AG09309 (cell line): ENCODE measurements at regions not wholly inside any gene's neighbourhood (a gene's known extent, or its start where the extent isn't known, plus 50 kb on each side); places are given as distances from the start of the nearest gene placed in this dataset.

Experiments used
- DNase-seq: peaks from one replicate; pipeline ENCODE4 v3.0.0-alpha.2; 2010; ENCODE audit warnings: low read depth
- H3K4me3 ChIP-seq: 2 replicates; pipeline ENCODE4 v1.5.1; 2011; ENCODE audit warnings: mild to moderate bottlenecking, low read depth, low read length, moderate library complexity; ENCODE audit not compliant: control insufficient read depth
- TF ChIP-seq, protein P1 (sequence below): IDR thresholded peaks from 2 replicates; pipeline ENCODE4 v1.5.1; 2011; ENCODE audit warnings: mild to moderate bottlenecking, low read depth, low read length, inconsistent platforms; ENCODE audit not compliant: insufficient read depth, control insufficient read depth; ENCODE audit errors: missing control alignments

DNA sequence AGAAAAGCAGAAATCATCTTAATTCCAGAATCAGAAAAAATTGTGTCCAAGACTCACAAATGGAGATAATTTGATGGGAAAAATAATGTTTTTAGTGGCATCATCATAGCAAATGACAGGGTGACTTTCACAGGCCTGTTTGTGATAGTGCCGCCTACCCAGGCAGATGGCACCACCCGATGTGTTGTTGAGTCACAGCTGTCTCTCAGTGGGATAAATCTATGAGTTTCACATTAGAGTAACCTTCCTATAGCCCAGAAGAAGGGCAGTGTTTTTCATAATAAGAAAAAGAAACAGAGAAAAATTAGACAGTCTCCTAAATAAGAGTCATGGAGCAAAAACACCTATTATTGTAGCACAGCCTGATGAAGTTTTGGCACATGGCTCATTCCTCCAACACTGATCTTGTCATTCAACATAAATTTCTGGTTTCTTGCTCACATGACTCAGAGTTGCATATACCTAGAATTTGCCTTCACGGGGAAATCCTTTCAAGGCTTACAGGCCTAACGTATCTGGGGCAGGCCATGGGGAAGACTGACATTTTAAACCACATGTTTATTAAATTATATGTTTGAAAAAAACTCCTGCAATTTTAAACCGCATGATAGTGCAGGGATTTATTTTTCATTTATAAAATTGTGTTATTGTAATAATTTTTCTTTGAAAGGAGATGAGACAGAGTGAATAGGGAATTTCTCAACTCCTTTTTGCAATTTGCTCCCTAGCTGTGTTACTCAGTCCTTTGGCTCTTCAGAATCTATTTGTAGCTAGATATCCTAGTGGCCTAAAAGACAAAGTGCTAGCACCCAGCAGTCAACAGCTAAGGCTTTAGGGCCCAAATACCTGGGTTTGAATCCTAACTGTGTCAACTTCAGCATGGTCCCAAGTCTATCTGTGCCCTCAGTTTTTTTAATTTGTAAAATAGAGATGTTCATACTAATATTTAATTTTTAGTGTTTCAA is 393.7 kb downstream of the NDFIP2 start:
- H3K4me3 ChIP-seq, result no peak overlapping the region
- DNase-seq, result no peak
- TF ChIP-seq, protein P1, sequence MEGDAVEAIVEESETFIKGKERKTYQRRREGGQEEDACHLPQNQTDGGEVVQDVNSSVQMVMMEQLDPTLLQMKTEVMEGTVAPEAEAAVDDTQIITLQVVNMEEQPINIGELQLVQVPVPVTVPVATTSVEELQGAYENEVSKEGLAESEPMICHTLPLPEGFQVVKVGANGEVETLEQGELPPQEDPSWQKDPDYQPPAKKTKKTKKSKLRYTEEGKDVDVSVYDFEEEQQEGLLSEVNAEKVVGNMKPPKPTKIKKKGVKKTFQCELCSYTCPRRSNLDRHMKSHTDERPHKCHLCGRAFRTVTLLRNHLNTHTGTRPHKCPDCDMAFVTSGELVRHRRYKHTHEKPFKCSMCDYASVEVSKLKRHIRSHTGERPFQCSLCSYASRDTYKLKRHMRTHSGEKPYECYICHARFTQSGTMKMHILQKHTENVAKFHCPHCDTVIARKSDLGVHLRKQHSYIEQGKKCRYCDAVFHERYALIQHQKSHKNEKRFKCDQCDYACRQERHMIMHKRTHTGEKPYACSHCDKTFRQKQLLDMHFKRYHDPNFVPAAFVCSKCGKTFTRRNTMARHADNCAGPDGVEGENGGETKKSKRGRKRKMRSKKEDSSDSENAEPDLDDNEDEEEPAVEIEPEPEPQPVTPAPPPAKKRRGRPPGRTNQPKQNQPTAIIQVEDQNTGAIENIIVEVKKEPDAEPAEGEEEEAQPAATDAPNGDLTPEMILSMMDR, result no peak

DNA sequence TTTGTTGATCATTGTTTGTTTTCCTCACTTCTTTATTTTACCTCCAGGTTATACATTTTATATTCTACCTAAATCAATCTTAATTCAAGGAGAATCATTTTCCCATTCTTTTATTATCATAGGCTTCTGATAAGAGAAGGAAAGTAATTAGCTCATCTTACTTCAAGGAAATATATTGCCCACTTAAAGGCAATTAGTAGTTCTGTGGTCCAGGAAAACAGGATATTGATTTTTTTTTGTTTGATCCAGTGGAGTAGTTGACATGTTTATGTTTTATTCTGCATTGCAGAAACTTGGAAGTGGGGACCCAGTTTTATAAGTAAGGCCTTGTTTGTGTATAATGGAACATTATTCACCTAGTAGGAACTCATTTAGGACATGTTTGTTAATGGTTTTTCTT is 390.6 kb downstream of the NDFIP2 start:
- TF ChIP-seq, protein P1, result no peak
- H3K4me3 ChIP-seq, result no peak overlapping the region

DNA sequence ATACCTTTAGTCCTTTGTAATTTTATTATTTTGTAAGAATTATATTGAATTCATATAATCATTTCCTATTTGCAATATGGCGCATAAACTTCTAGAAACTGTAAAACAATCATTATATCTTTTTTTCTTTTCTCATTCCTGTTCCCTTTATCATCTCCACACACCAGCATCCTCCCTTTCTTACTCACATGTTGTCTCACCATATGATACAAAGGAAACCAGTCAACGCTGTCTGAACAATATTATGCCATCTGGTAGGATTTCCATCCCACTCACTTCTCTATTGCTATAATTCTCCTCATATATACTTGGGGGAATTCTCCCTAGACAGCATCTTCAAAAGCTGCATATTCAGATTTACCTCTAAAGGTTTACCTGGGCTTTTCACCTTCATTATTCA is 389.8 kb downstream of the NDFIP2 start:
- TF ChIP-seq, protein P1, result no peak
- DNase-seq, result no peak
- no peak overlapping the region for H3K4me3 ChIP-seq

More for the DNA sequence above, 390.6 kb downstream of the NDFIP2 start:
- DNase-seq, result no peak

DNA sequence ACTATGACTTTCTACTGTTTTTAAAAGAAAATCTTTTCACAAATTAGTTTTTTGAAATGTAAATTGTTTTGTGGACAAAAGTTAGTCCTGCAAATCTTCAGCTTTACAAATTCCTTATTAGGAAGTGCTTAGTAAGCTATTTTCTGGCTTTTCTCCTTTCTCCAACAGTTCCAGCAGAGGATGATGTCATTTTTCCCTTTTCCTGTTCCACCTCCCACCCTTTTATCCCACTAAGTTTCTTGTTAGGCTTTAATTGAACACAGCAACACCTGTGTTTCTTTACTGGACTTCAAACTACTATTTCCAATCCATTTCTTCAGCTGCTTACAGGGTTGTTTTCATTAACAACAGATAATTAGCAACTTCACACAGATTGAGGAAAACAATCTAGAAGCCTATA is 389.2 kb downstream of the NDFIP2 start:
- TF ChIP-seq, protein P1, result no peak
- H3K4me3 ChIP-seq, result no peak overlapping the region
- DNase-seq, result no peak

DNA sequence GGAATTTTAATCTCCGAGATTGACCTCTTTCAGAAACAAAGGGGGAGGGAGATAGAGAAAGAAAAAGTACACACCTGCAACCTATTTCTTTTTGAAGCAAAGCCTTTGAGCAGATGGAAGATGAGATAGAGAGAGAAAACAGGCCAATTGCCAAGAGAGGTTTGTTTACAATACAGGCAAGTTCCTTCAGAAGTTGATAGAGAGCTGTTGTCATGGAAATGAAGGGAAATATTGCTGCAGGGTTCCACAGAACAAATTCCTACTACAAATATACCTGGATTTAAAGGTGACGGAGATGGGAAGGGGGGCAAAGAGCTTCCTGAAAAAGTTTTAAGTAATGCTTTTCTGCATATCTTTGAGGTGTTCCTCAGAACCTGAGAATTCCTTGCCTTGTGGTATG is 388.4 kb downstream of the NDFIP2 start:
- TF ChIP-seq, protein P1, result no peak
- no peak overlapping the region for H3K4me3 ChIP-seq
- DNase-seq, result no peak

DNA sequence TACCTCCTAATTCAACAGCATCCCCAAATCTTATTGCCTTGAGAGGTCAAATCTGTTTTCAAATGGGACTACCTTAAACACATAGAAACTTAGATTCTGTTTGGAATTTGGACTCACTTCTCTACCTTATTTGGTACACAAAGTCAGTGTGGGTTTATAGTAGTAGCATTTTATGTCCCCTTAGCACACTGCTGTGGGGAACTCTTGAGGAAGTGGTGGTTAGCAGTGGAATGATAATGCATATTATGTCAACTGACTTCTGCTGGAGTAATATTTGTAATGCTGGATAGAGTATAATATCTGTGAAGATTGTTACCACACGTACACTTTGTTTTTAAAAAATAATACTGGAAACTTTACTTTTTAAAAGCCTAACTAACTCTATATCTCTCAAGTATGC is 386.3 kb downstream of the NDFIP2 start:
- TF ChIP-seq, protein P1, result no peak
- no peak for DNase-seq
- H3K4me3 ChIP-seq, result no peak overlapping the region

DNA sequence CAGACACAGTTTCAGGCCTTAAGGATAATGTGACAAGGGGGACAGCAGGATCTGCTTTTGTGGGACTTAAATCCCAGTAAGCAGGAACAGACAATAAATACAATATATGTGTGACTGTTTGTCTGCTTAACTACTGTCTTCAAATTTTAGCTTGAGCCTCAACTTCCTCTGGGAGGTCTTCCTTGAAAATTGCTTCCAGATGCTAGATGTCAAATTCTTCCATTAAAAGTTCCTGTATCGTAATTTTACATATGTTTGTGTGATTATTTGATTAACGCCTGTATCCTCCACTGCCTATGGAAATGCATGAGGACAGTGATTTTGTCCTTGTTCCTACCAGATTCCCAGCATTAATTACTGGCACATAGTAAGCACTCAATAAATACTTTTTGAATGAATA is 385.5 kb downstream of the NDFIP2 start:
- no peak for DNase-seq
- H3K4me3 ChIP-seq, result no peak overlapping the region
- TF ChIP-seq, protein P1, result no peak
